ENCODE measurements at regions not wholly inside any gene's neighbourhood (a gene's known extent, or its start where the extent isn't known, plus 50 kb on each side); places are given as distances from the start of the nearest gene placed in this dataset.

GRCh38 chr1:96060621-96061020, 661.0 kb upstream of the PTBP2 start:
- H3K9ac ChIP-seq (ENCODE audit: control insufficient read depth, extremely low read depth, insufficient read depth, low read length): no peak overlapping the region
- H3K4me2 ChIP-seq (ENCODE audit: control insufficient read depth, extremely low read depth, insufficient read depth, low read depth, low read length): no peak overlapping the region
- no peaks in the 10 kb centered on the region for H3K79me2 ChIP-seq (ENCODE audit: control insufficient read depth, insufficient read depth, low read length)
- H4K20me1 ChIP-seq (ENCODE audit: control insufficient read depth, extremely low read depth, insufficient read depth, low read length): no peaks in the 10 kb centered on the region
- no peaks in the 10 kb centered on the region for H3K9me1 ChIP-seq (ENCODE audit: control insufficient read depth, extremely low read depth, insufficient read depth, low read length)
- peaks cover 4% of the 10 kb centered on the region for H3K27me3 ChIP-seq (ENCODE audit: control insufficient read depth, extremely low read depth, insufficient read depth, low read length)
- no peak overlapping the region for H3K4me3 ChIP-seq (ENCODE audit: control insufficient read depth in 2 of 3, extremely low read depth in 1 of 3, insufficient read depth in 2 of 3, low read depth in 1 of 3, low read length in 3 of 3)
- no peaks in the 10 kb centered on the region for H3K4me1 ChIP-seq (ENCODE audit: control insufficient read depth, extremely low read depth, insufficient read depth, low read length)
- H3K36me3 ChIP-seq (ENCODE audit: control insufficient read depth in 2 of 2, extremely low read depth in 1 of 2, insufficient read depth in 2 of 2, low read length in 2 of 2): no peaks in the 10 kb centered on the region
- no peak overlapping the region for H2AFZ ChIP-seq (ENCODE audit: control insufficient read depth, low read length)
- no peaks in the 10 kb centered on the region for H3K9me3 ChIP-seq (ENCODE audit: control insufficient read depth, low read depth, low read length)
- TF ChIP-seq, protein P1, sequence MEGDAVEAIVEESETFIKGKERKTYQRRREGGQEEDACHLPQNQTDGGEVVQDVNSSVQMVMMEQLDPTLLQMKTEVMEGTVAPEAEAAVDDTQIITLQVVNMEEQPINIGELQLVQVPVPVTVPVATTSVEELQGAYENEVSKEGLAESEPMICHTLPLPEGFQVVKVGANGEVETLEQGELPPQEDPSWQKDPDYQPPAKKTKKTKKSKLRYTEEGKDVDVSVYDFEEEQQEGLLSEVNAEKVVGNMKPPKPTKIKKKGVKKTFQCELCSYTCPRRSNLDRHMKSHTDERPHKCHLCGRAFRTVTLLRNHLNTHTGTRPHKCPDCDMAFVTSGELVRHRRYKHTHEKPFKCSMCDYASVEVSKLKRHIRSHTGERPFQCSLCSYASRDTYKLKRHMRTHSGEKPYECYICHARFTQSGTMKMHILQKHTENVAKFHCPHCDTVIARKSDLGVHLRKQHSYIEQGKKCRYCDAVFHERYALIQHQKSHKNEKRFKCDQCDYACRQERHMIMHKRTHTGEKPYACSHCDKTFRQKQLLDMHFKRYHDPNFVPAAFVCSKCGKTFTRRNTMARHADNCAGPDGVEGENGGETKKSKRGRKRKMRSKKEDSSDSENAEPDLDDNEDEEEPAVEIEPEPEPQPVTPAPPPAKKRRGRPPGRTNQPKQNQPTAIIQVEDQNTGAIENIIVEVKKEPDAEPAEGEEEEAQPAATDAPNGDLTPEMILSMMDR (optimal IDR thresholded peaks at IDR 0.05 in 1 of 3, IDR thresholded peaks at IDR 0.05 in 1 of 3, conservative IDR thresholded peaks at IDR 0.05 in 1 of 3; ENCODE audit: extremely low read depth in 1 of 3, insufficient read depth in 2 of 3, low read length in 3 of 3): no peak
- TF ChIP-seq EZH2 (IDR thresholded peaks at IDR 0.05; ENCODE audit: low read length): no peak
- H3K27ac ChIP-seq (ENCODE audit: control insufficient read depth, insufficient read depth, low read length): no peak overlapping the region
- FAIRE-seq (no peak), DNase-seq (ENCODE audit: low read depth, low spot score) (no peak)
- dilution Hi-C loops (cut with MboI; ENCODE audit: extremely low pct_ligation_motif_present, low sequenced_read_pairs): no loop called here

DNA sequence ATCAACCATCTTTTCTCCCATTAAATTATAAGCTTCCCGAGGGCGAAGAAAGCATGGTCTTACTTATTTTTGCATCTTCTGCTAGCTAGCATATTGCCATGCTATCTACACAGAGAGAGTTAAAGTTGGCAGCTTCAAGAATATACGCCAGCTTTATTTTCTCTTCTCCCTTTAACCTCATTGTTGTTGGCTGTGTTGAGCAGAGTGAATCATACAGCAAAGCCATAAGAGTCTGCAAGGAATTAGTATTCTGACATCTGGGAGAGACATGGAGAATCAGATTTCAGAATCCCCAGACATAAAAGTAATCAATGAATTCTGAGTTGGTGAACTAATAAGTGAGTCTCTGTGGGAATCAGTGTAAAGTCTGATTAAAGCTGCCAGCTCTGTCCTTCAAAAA, 649.6 kb upstream of the PTBP2 start:
- no peak overlapping the region for H3K4me2 ChIP-seq (ENCODE audit: control insufficient read depth, extremely low read depth, insufficient read depth, low read depth, low read length)
- no peak overlapping the region for H3K27ac ChIP-seq (ENCODE audit: control insufficient read depth, insufficient read depth, low read length)
- H3K4me3 ChIP-seq (ENCODE audit: control insufficient read depth in 2 of 3, extremely low read depth in 1 of 3, insufficient read depth in 2 of 3, low read depth in 1 of 3, low read length in 3 of 3): no peak overlapping the region
- H3K9me1 ChIP-seq (ENCODE audit: control insufficient read depth, extremely low read depth, insufficient read depth, low read length): no peaks in the 10 kb centered on the region
- dilution Hi-C loops (cut with MboI; ENCODE audit: extremely low pct_ligation_motif_present, low sequenced_read_pairs): no loop called here
- DNase-seq (ENCODE audit: low read depth, low spot score): no peak
- H3K9ac ChIP-seq (ENCODE audit: control insufficient read depth, extremely low read depth, insufficient read depth, low read length): no peak overlapping the region
- H3K79me2 ChIP-seq (ENCODE audit: control insufficient read depth, insufficient read depth, low read length): no peaks in the 10 kb centered on the region
- H3K36me3 ChIP-seq (ENCODE audit: control insufficient read depth in 2 of 2, extremely low read depth in 1 of 2, insufficient read depth in 2 of 2, low read length in 2 of 2): no peaks in the 10 kb centered on the region
- no peaks in the 10 kb centered on the region for H3K27me3 ChIP-seq (ENCODE audit: control insufficient read depth, extremely low read depth, insufficient read depth, low read length)
- no peak for TF ChIP-seq EZH2 (IDR thresholded peaks at IDR 0.05; ENCODE audit: low read length)
- TF ChIP-seq, protein P1 (optimal IDR thresholded peaks at IDR 0.05 in 1 of 3, IDR thresholded peaks at IDR 0.05 in 1 of 3, conservative IDR thresholded peaks at IDR 0.05 in 1 of 3; ENCODE audit: extremely low read depth in 1 of 3, insufficient read depth in 2 of 3, low read length in 3 of 3): no peak
- FAIRE-seq: no peak
- no peak overlapping the region for H2AFZ ChIP-seq (ENCODE audit: control insufficient read depth, low read length)
- no peaks in the 10 kb centered on the region for H4K20me1 ChIP-seq (ENCODE audit: control insufficient read depth, extremely low read depth, insufficient read depth, low read length)
- H3K9me3 ChIP-seq (ENCODE audit: control insufficient read depth, low read depth, low read length): no peaks in the 10 kb centered on the region
- H3K4me1 ChIP-seq (ENCODE audit: control insufficient read depth, extremely low read depth, insufficient read depth, low read length): peaks cover 10% of the 10 kb centered on the region

Measured in keratinocyte (primary cell).